Loucy (cell line): ENCODE measurements at regions not wholly inside any gene's neighbourhood (a gene's known extent, or its start where the extent isn't known, plus 50 kb on each side); places are given as distances from the start of the nearest gene placed in this dataset.

Experiments
- H2AFZ ChIP-seq: fragments of 200-600 bp; sonication (generic); 2 replicates; pipeline ENCODE4 v1.6.0; 2016; ENCODE audit warnings: antibody characterized with exemption, mild to moderate bottlenecking, low read length, moderate library complexity
- H3F3A ChIP-seq: fragments of 200-600 bp; 2 replicates; pipeline ENCODE4 v1.6.0; 2016; ENCODE audit warnings: antibody characterized with exemption, low read depth, mild to moderate bottlenecking
- H3K27me3 ChIP-seq: fragments of 200-600 bp; sonication (generic); 2 replicates; pipeline ENCODE4 v1.6.1; 2014; ENCODE audit warnings: low read length, mild to moderate bottlenecking; ENCODE audit not compliant: insufficient read depth, poor library complexity, severe bottlenecking
- H3K36me3 ChIP-seq: fragments of 200-600 bp; sonication (generic); 2 replicates; pipeline ENCODE4 v1.6.1; 2016; ENCODE audit warnings: low read length; ENCODE audit not compliant: insufficient read depth
- H3K4me1 ChIP-seq: fragments of 200-600 bp; sonication (generic); 2 replicates; pipeline ENCODE4 v1.5.1; 2014; ENCODE audit warnings: low read length, mild to moderate bottlenecking; ENCODE audit not compliant: insufficient read depth, poor library complexity, severe bottlenecking
- H3K4me2 ChIP-seq: fragments of 200-600 bp; sonication (generic); 2 replicates; pipeline ENCODE4 v1.6.0; 2014; ENCODE audit warnings: antibody characterized with exemption, low read length, low read depth, mild to moderate bottlenecking; ENCODE audit not compliant: poor library complexity, severe bottlenecking
- H3K4me3 ChIP-seq: fragments of 200-600 bp; sonication (generic); 2 replicates; pipeline ENCODE4 v1.5.1; 2014; ENCODE audit warnings: low read length, mild to moderate bottlenecking, mixed read lengths; ENCODE audit not compliant: poor library complexity, severe bottlenecking
- H3K79me2 ChIP-seq: fragments of 200-600 bp; sonication (generic); 2 replicates; pipeline ENCODE4 v1.6.1; 2014; ENCODE audit warnings: low read length; ENCODE audit not compliant: insufficient read depth
- H3K9ac ChIP-seq: fragments of 200-600 bp; sonication (generic); 2 replicates; pipeline ENCODE4 v1.6.0; 2014; ENCODE audit warnings: mild to moderate bottlenecking, low read depth, low read length, moderate library complexity; ENCODE audit not compliant: poor library complexity, severe bottlenecking
- H3K9me2 ChIP-seq: fragments of 200-600 bp; sonication (generic); replicated peaks from 2 replicates; pipeline ENCODE4 v1.6.1; 2016; ENCODE audit warnings: low read depth, low read length, mixed read lengths
- H3K9me3 ChIP-seq: fragments of 200-600 bp; sonication (generic); 2 replicates; pipeline ENCODE4 v1.6.1; 2014; ENCODE audit warnings: mild to moderate bottlenecking, antibody characterized with exemption, low read length, low read depth; ENCODE audit not compliant: insufficient read depth
- H4K20me1 ChIP-seq: fragments of 200-600 bp; sonication (generic); 2 replicates; pipeline ENCODE4 v1.6.0; 2014; ENCODE audit warnings: antibody characterized with exemption, low read length, mild to moderate bottlenecking; ENCODE audit not compliant: insufficient read depth, poor library complexity, severe bottlenecking
- CTCF ChIP-seq: fragments of 200-600 bp; sonication (generic); conservative IDR thresholded peaks from 2 replicates; pipeline ENCODE4 v1.5.1; 2014; ENCODE audit warnings: mild to moderate bottlenecking, antibody characterized with exemption, low read length
- EZH2phosphoT487 ChIP-seq: fragments of 200-600 bp; IDR thresholded peaks from 2 replicates; pipeline ENCODE4 v1.6.1; 2018; ENCODE audit warnings: antibody characterized with exemption, mild to moderate bottlenecking, moderate library complexity, borderline replicate concordance

- Histone ChIP-seq H3K79me2 (no peaks in the 10 kb centered on the region), H3F3A (no peaks in the 10 kb centered on the region), H3K9ac (no peak overlapping the region), H3K4me2 (no peak overlapping the region), H2AFZ (no peak overlapping the region), H3K9me2 (no peaks in the 10 kb centered on the region), H3K4me3 (no peak overlapping the region), H3K36me3 (no peaks in the 10 kb centered on the region), H3K9me3 (no peaks in the 10 kb centered on the region), H4K20me1 (no peaks in the 10 kb centered on the region), H3K4me1 (no peaks in the 10 kb centered on the region), H3K27me3 (no peaks in the 10 kb centered on the region)
- TF ChIP-seq CTCF, result no peak
- no peak for TF ChIP-seq EZH2phosphoT487
These were observed 56.5 kb upstream of the BCAR3 start for GRCh38 chr1:93738075-93738622.

GRCh38 chr1:93735722-93736121 lies 54.1 kb upstream of the BCAR3 start:
- H4K20me1 ChIP-seq, result no peaks in the 10 kb centered on the region
- H3K4me2 ChIP-seq, result no peak overlapping the region

GRCh38 chr1:93734999-93735398 lies 53.4 kb upstream of the BCAR3 start:
- Histone ChIP-seq H3K4me1 (no peaks in the 10 kb centered on the region), H3K4me3 (no peak overlapping the region), H3K9ac (no peak overlapping the region), H4K20me1 (no peaks in the 10 kb centered on the region), H3K9me2 (no peaks in the 10 kb centered on the region), H2AFZ (no peak overlapping the region), H3K36me3 (no peaks in the 10 kb centered on the region), H3K79me2 (no peaks in the 10 kb centered on the region), H3K27me3 (no peaks in the 10 kb centered on the region), H3K4me2 (no peak overlapping the region), H3K9me3 (no peaks in the 10 kb centered on the region), H3F3A (no peaks in the 10 kb centered on the region)
- TF ChIP-seq CTCF (peak; percentile 35), EZH2phosphoT487 (no peak)

More at GRCh38 chr1:93735722-93736121, 54.1 kb upstream of the BCAR3 start:
- no peaks in the 10 kb centered on the region for H3K36me3 ChIP-seq
- H3K9me3 ChIP-seq, result no peaks in the 10 kb centered on the region
- H3K9me2 ChIP-seq, result no peaks in the 10 kb centered on the region
- H3K79me2 ChIP-seq, result no peaks in the 10 kb centered on the region
- no peak overlapping the region for H3K4me3 ChIP-seq
- no peak for TF ChIP-seq EZH2phosphoT487
- TF ChIP-seq CTCF, result no peak
- H3K27me3 ChIP-seq, result no peaks in the 10 kb centered on the region
- H2AFZ ChIP-seq, result no peak overlapping the region
- H3F3A ChIP-seq, result no peaks in the 10 kb centered on the region
- H3K9ac ChIP-seq, result no peak overlapping the region
- no peaks in the 10 kb centered on the region for H3K4me1 ChIP-seq
